ENCODE measurements at regions not wholly inside any gene's neighbourhood (a gene's known extent, or its start where the extent isn't known, plus 50 kb on each side); places are given as distances from the start of the nearest gene placed in this dataset.

- DNase-seq (ENCODE audit: low read depth), result no peak
Observed at GRCh38 chr7:45982907-45983719, 62.0 kb upstream of the IGFBP3 start.

GRCh38 chr7:45982132-45982531, 61.1 kb upstream of the IGFBP3 start:
- DNase-seq (ENCODE audit: low read depth), result no peak

GRCh38 chr7:45980973-45981372, 59.9 kb upstream of the IGFBP3 start:
- DNase-seq (ENCODE audit: low read depth), result no peak

- no peak for DNase-seq (ENCODE audit: low read depth)
Observed at GRCh38 chr7:45980181-45980905, 59.3 kb upstream of the IGFBP3 start.

GRCh38 chr7:45979275-45980180, 58.5 kb upstream of the IGFBP3 start:
- DNase-seq (ENCODE audit: low read depth), result no peak

- DNase-seq (ENCODE audit: low read depth), result no peak
Observed at GRCh38 chr7:45978731-45979211, 57.7 kb upstream of the IGFBP3 start.

- peak; percentile 4 for DNase-seq (ENCODE audit: low read depth)
Observed at GRCh38 chr7:45978010-45978681, 57.1 kb upstream of the IGFBP3 start.

- DNase-seq (ENCODE audit: low read depth), result no peak
Observed at GRCh38 chr7:45977256-45977780, 56.2 kb upstream of the IGFBP3 start.

- DNase-seq (ENCODE audit: low read depth), result no peak
Observed at GRCh38 chr7:45976485-45976856, 55.4 kb upstream of the IGFBP3 start.

- DNase-seq (ENCODE audit: low read depth), result no peak
Observed at GRCh38 chr7:45975847-45976484, 54.9 kb upstream of the IGFBP3 start.

- no peak for DNase-seq (ENCODE audit: low read depth)
Observed at GRCh38 chr7:45975367-45975766, 54.3 kb upstream of the IGFBP3 start.

- no peak for DNase-seq (ENCODE audit: low read depth)
Observed at GRCh38 chr7:45974540-45975360, 53.7 kb upstream of the IGFBP3 start.

GRCh38 chr7:45973725-45974532, 52.9 kb upstream of the IGFBP3 start:
- DNase-seq (ENCODE audit: low read depth), result no peak

GRCh38 chr7:45972629-45973312, 51.7 kb upstream of the IGFBP3 start:
- no peak for DNase-seq (ENCODE audit: low read depth)

- DNase-seq (ENCODE audit: low read depth), result no peak
Observed at GRCh38 chr7:45971661-45972175, 50.6 kb upstream of the IGFBP3 start.

- DNase-seq (ENCODE audit: low read depth), result no peak
Observed at GRCh38 chr7:45971171-45971570, 50.1 kb upstream of the IGFBP3 start.

All from activated T-cell treated with anti-CD3 and anti-CD28 coated beads for 24 hours (primary cell).